ENCODE measurements at regions not wholly inside any gene's neighbourhood (a gene's known extent, or its start where the extent isn't known, plus 50 kb on each side); places are given as distances from the start of the nearest gene placed in this dataset.

- no peak for TF ChIP-seq CTCF (IDR thresholded peaks at IDR 0.05)
- no peak for TF ChIP-seq ZFX (IDR thresholded peaks at IDR 0.05; ENCODE audit: borderline replicate concordance)
Measured at GRCh38 chr20:55095745-55096400, 620.5 kb downstream of the DOK5 start.
